Fibroblast of villous mesenchyme (primary cell): ENCODE measurements at regions not wholly inside any gene's neighbourhood (a gene's known extent, or its start where the extent isn't known, plus 50 kb on each side); places are given as distances from the start of the nearest gene placed in this dataset.
"Not testable (repeated sequence)": the region's sequence is repeated elsewhere in the genome, so short reads cannot be mapped to it uniquely, and the experiment has no call there.

Experiments
- DNase-seq: peaks from one replicate; pipeline ENCODE4 v3.0.0-alpha.2; 2010; ENCODE audit warnings: low read depth
- H3K4me3 ChIP-seq: 2 replicates; pipeline ENCODE4 v1.5.1; 2011; ENCODE audit warnings: low read depth, mild to moderate bottlenecking, low read length
- TF ChIP-seq, protein P1 (sequence below): IDR thresholded peaks from 2 replicates; pipeline ENCODE4 v1.5.1; 2012; ENCODE audit warnings: low read depth, mild to moderate bottlenecking, low read length; ENCODE audit not compliant: insufficient read depth

DNA sequence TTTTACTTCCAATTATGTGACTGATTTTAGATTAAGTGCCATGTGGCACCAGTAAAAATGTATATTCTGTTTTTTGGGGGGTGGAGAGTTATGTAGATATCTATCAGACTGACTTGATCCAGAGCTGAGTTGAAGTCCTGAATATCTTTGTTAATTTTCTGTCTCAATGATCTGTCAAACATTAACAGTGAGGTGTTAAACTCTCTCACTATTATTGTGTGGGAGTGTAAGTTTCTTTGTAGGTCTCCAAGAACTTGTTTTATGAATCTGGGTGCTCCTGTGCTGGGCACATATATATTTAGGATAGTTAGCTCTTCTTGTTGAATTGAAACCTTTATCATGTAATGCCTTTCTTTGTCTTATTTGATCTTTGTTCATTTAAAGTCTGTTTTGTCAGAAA is 276.5 kb upstream of the USP25 start:
- no peak for DNase-seq
- TF ChIP-seq, protein P1, sequence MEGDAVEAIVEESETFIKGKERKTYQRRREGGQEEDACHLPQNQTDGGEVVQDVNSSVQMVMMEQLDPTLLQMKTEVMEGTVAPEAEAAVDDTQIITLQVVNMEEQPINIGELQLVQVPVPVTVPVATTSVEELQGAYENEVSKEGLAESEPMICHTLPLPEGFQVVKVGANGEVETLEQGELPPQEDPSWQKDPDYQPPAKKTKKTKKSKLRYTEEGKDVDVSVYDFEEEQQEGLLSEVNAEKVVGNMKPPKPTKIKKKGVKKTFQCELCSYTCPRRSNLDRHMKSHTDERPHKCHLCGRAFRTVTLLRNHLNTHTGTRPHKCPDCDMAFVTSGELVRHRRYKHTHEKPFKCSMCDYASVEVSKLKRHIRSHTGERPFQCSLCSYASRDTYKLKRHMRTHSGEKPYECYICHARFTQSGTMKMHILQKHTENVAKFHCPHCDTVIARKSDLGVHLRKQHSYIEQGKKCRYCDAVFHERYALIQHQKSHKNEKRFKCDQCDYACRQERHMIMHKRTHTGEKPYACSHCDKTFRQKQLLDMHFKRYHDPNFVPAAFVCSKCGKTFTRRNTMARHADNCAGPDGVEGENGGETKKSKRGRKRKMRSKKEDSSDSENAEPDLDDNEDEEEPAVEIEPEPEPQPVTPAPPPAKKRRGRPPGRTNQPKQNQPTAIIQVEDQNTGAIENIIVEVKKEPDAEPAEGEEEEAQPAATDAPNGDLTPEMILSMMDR: no peak
- no peak overlapping the region for H3K4me3 ChIP-seq

DNA sequence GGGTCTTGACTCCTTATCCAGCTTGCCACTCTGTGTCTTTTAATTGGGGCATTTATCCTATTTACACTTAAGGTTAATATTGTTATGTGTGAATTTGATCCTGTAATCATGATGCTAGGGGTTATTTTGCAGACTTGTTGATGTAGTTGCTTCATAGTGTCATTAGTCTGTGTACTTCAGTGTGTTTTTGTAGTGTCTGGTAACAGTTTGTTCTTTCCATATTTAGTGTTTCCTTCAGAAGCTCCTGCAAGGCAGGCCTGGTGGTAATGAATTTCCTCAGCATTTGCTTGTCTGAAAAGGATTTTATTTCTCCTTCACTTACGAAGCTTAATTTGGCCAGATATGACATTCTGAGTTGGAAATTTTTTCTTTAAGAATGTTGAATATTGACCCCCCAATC is 276.0 kb upstream of the USP25 start:
- DNase-seq, H3K4me3 ChIP-seq: not testable (repeated sequence)

DNA sequence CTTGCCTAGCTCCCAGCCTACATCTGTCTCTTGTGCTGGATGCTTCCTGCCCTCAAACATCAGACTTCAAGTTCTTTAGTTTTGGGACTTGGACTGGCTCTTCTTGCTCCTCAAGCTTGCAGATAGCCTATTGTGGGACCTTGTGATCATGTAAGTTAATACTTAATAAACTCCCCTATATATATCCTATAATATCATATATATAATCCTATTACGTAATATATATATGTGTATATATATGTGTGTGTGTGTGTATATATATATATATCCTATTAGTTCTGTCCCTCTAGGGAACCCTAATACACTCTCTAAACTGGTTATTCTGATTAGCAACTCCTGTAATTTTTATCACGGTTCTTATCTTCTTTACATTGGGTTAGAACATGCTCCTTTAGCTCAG is 274.9 kb upstream of the USP25 start:
- H3K4me3 ChIP-seq, DNase-seq: not testable (repeated sequence)

DNA sequence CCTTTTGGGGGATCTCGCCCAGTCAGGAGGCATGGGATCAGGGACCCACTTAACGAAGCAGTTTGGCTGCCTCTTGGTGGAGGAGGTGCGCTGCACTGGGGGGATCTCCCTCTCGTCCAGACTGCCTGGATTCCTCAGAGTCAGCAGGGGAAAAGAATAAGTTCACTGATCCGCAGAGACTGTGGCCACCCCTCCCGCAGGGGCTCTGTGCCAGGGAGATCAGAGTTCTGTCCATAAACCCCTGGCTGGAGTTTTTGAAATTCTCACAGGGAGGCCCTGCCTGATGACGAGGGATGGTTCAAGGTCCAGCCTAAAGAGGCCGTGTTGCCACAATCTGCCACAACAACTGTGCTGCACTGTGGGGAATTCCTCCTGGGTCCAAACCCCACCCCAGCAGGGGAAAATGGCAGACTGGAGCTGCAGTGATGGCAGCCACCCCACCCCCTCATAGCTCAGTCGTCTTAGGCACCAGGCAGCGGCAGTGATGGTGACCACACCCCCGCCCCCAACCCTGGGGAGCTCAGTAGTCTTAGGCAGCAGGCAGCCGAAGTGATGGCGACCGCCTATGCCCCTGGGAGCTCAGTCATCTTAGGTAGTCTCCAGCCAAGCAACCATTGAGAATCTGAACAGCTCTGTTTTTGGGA is 273.8 kb upstream of the USP25 start:
- TF ChIP-seq, protein P1: no peak
- DNase-seq: no peak

DNA sequence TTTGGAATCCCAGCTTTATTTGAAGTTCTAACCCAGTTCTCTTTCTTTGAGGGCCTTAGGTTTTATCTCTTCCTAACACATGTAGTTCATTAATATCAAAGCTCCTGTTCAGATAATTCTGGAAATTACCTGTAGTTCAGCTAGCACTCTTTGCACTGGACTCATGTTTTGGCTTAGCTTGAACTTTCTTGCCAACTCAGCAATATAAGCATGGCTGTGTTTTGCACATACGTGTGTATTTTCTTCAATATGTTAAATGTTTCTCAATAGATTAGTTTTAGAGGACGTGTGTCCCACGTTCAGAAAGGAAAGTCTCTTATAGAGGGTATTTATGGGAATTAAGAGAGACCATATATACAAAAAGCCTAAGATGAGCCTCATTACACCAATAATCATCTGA is 271.8 kb upstream of the USP25 start:
- DNase-seq: no peak
- TF ChIP-seq, protein P1: no peak
- no peak overlapping the region for H3K4me3 ChIP-seq

More for the DNA sequence above, 273.8 kb upstream of the USP25 start:
- H3K4me3 ChIP-seq: no peak overlapping the region

DNA sequence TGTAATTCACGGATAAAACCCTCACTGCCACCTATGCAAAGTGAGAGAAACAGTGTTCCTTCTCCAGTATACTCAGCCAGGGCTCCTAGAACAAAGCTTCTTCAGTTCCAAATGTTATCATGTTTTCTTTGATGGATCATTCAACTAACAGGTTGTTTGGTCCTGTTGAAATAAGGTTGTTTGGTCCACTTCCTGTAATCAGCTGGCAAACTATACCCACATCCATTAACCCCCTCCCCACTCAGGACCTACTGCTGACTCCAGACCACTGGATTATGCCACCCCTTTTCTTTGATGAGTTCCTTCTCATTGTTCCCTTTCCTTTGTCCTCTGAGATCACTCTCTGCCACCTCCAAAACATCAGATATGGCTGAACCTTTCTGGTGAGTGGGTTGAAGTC is 267.7 kb upstream of the USP25 start:
- no peak overlapping the region for H3K4me3 ChIP-seq
- TF ChIP-seq, protein P1: no peak
- DNase-seq: no peak

DNA sequence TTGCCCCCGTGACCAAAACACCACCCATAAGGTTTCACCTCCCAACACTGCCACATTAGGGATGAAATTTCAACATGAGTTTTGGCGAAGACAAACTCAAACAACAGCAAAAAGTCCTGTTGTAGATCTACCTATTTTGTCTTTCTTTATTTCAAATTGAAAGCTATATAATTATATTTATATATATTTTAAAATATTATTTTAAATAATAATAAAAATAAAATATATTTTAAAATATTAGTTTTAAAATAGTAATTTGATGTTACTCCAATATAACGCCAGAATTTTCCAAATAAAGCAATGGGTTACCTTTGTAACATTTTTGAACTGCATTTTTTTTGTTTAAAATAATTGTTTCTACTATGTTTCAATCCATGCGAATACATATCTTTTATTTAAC is 263.5 kb upstream of the USP25 start:
- H3K4me3 ChIP-seq: no peak overlapping the region
- DNase-seq: no peak
- TF ChIP-seq, protein P1: no peak

DNA sequence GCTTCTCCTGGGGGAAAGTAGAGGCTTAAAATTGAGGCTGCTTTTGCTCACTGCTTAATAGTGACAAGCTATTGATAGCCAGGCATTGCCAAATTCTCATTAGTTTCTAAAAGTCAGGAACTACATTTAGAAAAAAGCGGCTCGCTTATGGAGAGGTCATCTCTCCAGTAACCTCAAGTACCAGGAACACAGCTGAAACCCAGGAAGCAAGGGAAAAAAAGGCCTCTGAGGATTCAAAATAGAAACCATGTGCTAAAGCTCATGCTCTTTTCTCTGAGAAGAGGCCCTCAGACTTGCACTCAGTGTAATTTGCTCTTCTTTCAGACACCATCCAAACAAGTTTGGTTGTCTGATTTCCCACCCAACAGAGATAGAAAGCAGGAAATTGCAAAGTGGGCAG is 261.4 kb upstream of the USP25 start:
- H3K4me3 ChIP-seq: no peak overlapping the region
- DNase-seq: peak; percentile 8
- TF ChIP-seq, protein P1: no peak
